ENCODE measurements at regions not wholly inside any gene's neighbourhood (a gene's known extent, or its start where the extent isn't known, plus 50 kb on each side); places are given as distances from the start of the nearest gene placed in this dataset.

DNA sequence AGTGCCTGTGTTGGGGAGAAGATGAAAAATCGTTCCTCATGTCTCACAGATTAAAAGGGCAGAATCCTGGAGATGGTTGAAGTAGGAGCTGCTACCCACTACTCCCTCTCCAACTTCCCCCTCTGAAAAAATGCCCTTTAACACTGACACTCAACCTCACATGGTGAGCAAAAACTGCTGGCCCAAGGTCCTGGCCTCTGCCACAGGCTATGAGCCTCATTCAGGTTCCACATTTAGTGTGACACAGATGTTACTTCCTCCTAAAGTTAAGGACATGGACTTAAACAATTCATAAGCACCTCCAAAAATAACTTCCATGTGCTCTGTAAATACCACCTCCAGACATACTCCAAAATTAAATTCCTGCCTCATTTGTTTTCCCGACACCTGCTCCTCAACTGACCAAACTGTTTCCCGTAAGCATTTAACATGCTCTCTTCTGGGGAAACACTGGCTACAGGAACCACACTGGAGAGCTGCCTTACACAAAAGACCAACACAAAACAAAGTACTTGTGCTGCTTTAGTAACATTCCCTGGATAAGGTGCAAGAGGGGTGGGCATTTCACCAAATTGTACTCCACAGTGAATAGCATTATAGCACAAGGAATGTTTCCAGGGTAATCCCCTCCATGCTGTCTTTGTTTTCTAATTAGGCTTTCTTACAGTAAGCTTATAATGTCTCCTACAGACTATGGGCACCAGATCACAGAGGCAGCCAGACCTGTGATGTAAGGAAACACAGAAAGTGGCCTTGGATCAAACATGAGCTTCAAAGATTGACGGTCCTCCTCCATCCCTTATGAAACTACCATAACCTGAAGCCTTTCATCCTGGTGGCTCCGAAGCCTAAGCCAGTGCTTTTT is 57.0 kb downstream of the PHLDA1 start:
- H3K36me3 ChIP-seq (ENCODE audit: insufficient read depth, low read length) = no peaks in the 10 kb centered on the region
- no peak overlapping the region for H2AFZ ChIP-seq (ENCODE audit: low read depth, low read length)
- H3K27me3 ChIP-seq (ENCODE audit: insufficient read depth, low read depth, low read length) = no peaks in the 10 kb centered on the region
- TF ChIP-seq TAF1 (IDR thresholded peaks at IDR 0.05; ENCODE audit: low read depth) = no peak
- TF ChIP-seq POLR2AphosphoS5 (IDR thresholded peaks at IDR 0.05) = no peak
- no peak for TF ChIP-seq EZH2 (IDR thresholded peaks at IDR 0.05; ENCODE audit: borderline replicate concordance, insufficient read depth, low read length, poor library complexity, severe bottlenecking)
- no peak for TF ChIP-seq EP300 (conservative IDR thresholded peaks at IDR 0.05; ENCODE audit: poor library complexity, severe bottlenecking)
- TF ChIP-seq, protein P1, sequence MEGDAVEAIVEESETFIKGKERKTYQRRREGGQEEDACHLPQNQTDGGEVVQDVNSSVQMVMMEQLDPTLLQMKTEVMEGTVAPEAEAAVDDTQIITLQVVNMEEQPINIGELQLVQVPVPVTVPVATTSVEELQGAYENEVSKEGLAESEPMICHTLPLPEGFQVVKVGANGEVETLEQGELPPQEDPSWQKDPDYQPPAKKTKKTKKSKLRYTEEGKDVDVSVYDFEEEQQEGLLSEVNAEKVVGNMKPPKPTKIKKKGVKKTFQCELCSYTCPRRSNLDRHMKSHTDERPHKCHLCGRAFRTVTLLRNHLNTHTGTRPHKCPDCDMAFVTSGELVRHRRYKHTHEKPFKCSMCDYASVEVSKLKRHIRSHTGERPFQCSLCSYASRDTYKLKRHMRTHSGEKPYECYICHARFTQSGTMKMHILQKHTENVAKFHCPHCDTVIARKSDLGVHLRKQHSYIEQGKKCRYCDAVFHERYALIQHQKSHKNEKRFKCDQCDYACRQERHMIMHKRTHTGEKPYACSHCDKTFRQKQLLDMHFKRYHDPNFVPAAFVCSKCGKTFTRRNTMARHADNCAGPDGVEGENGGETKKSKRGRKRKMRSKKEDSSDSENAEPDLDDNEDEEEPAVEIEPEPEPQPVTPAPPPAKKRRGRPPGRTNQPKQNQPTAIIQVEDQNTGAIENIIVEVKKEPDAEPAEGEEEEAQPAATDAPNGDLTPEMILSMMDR (IDR thresholded peaks at IDR 0.05; ENCODE audit: poor library complexity, severe bottlenecking) = no peak
- TF ChIP-seq RAD21 (conservative IDR thresholded peaks at IDR 0.05) = no peak
- no peak for TF ChIP-seq MXI1 (conservative IDR thresholded peaks at IDR 0.05; ENCODE audit: poor library complexity, severe bottlenecking)
- TF ChIP-seq REST (IDR thresholded peaks at IDR 0.05; ENCODE audit: borderline replicate concordance) = no peak
- TF ChIP-seq SMC3 (conservative IDR thresholded peaks at IDR 0.05; ENCODE audit: poor library complexity) = no peak
- no peaks in the 10 kb centered on the region for H3K9me3 ChIP-seq (ENCODE audit: low read length)
- no peak overlapping the region for H3K27ac ChIP-seq (ENCODE audit: low read length)
- H4K20me1 ChIP-seq (ENCODE audit: insufficient read depth) = no peaks in the 10 kb centered on the region
- H3K4me2 ChIP-seq (ENCODE audit: low read length) = no peak overlapping the region
- no peaks in the 10 kb centered on the region for H3K79me2 ChIP-seq (replicated peaks; ENCODE audit: insufficient read depth, low read length)
- H3F3A ChIP-seq (ENCODE audit: insufficient read depth, low read length, poor library complexity, severe bottlenecking) = no peaks in the 10 kb centered on the region
- no peak overlapping the region for H3K9ac ChIP-seq (ENCODE audit: low read length)
- H3K4me3 ChIP-seq (ENCODE audit: low read length) = no peak overlapping the region
- no peaks in the 10 kb centered on the region for H3K9me2 ChIP-seq (ENCODE audit: insufficient read depth, low read length)

DNA sequence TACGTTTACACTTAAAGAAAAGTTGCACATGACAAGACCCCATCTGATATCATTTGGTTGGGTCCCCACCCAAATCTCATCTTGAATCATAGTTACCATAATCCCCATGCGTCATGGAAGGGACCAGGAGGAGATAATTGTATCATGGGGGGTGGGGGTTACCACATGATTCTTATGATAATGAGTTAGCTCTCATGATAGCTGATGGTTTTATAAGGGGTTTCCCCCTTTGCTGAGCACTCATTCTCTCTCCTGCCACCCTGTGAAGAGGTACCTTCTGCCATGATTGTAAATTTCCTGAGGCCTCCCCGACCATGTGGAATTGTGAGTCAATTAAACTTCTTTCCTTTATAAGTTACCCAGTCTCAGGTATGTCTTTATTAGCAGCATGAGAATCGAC is 60.3 kb downstream of the PHLDA1 start:
- no peaks in the 10 kb centered on the region for H3K79me2 ChIP-seq (replicated peaks; ENCODE audit: insufficient read depth, low read length)
- no peaks in the 10 kb centered on the region for H3K27me3 ChIP-seq (ENCODE audit: insufficient read depth, low read depth, low read length)
- TF ChIP-seq EP300 (conservative IDR thresholded peaks at IDR 0.05; ENCODE audit: poor library complexity, severe bottlenecking) (no peak), SMC3 (conservative IDR thresholded peaks at IDR 0.05; ENCODE audit: poor library complexity) (no peak), MXI1 (conservative IDR thresholded peaks at IDR 0.05; ENCODE audit: poor library complexity, severe bottlenecking) (no peak), EZH2 (IDR thresholded peaks at IDR 0.05; ENCODE audit: borderline replicate concordance, insufficient read depth, low read length, poor library complexity, severe bottlenecking) (no peak), RAD21 (conservative IDR thresholded peaks at IDR 0.05) (no peak), TAF1 (IDR thresholded peaks at IDR 0.05; ENCODE audit: low read depth) (no peak), REST (IDR thresholded peaks at IDR 0.05; ENCODE audit: borderline replicate concordance) (no peak), POLR2AphosphoS5 (IDR thresholded peaks at IDR 0.05) (no peak)
- TF ChIP-seq, protein P1 (IDR thresholded peaks at IDR 0.05; ENCODE audit: poor library complexity, severe bottlenecking) = no peak
- no peak overlapping the region for H2AFZ ChIP-seq (ENCODE audit: low read depth, low read length)
- H3K4me2 ChIP-seq (ENCODE audit: low read length) = no peak overlapping the region
- no peaks in the 10 kb centered on the region for H4K20me1 ChIP-seq (ENCODE audit: insufficient read depth)
- no peak overlapping the region for H3K27ac ChIP-seq (ENCODE audit: low read length)
- no peaks in the 10 kb centered on the region for H3K36me3 ChIP-seq (ENCODE audit: insufficient read depth, low read length)
- H3K9me3 ChIP-seq (ENCODE audit: low read length) = no peaks in the 10 kb centered on the region
- no peak overlapping the region for H3K9ac ChIP-seq (ENCODE audit: low read length)
- no peaks in the 10 kb centered on the region for H3K9me2 ChIP-seq (ENCODE audit: insufficient read depth, low read length)
- no peaks in the 10 kb centered on the region for H3F3A ChIP-seq (ENCODE audit: insufficient read depth, low read length, poor library complexity, severe bottlenecking)
- H3K4me3 ChIP-seq (ENCODE audit: low read length) = no peak overlapping the region

Measured in neural cell (in vitro differentiated cells).